ENCODE measurements at regions not wholly inside any gene's neighbourhood (a gene's known extent, or its start where the extent isn't known, plus 50 kb on each side); places are given as distances from the start of the nearest gene placed in this dataset.
A peak's percentile ranks its signal among the peaks of the same experiment; 100 is the strongest.

- H3K4me1 ChIP-seq (ENCODE audit: insufficient read depth, low read length) = peaks cover 26% of the 10 kb centered on the region
- H2AFZ ChIP-seq (ENCODE audit: low read depth, low read length) = no peak overlapping the region
- H3K36me3 ChIP-seq (ENCODE audit: insufficient read depth, low read length) = peaks cover 15% of the 10 kb centered on the region
- H3K9me3 ChIP-seq (ENCODE audit: insufficient read depth, low read length, severe bottlenecking) = no peaks in the 10 kb centered on the region
- H3K27me3 ChIP-seq (ENCODE audit: insufficient read depth, low read length, poor library complexity) = no peaks in the 10 kb centered on the region
- peak; percentile 81 for DNase-seq
- no peak for TF ChIP-seq EZH2 (IDR thresholded peaks at IDR 0.05; ENCODE audit: borderline replicate concordance, low read depth, low read length, severe bottlenecking)
- peak; percentile 64 for TF ChIP-seq CTCF (IDR thresholded peaks at IDR 0.05; ENCODE audit: borderline replicate concordance, extremely low read depth, low read length, poor library complexity, severe bottlenecking)
- ATAC-seq (ENCODE audit: insufficient read depth, low read depth) = peak; percentile 92
- H3K27ac ChIP-seq (ENCODE audit: low read length) = peak overlapping the region; percentile 62
- H3K9ac ChIP-seq (ENCODE audit: low read depth, low read length) = peak overlapping the region; percentile 31
- H3K4me3 ChIP-seq (ENCODE audit: low read depth in 1 of 2, low read length in 2 of 2) = peak overlapping the region in 1 of 2 experiments; percentile 15; a peak in 2 of 4 replicates
- peak overlapping the region; percentile 51 for H3K4me2 ChIP-seq (ENCODE audit: insufficient read depth, low read length)
- peaks cover 41% of the 10 kb centered on the region for H3K79me2 ChIP-seq (ENCODE audit: insufficient read depth, low read length)
- no peaks in the 10 kb centered on the region for H4K20me1 ChIP-seq (ENCODE audit: insufficient read depth, low read length)
These were observed 91.6 kb upstream of the RIPOR2 start for GRCh38 chr6:25027221-25027916.

GRCh38 chr6:25028328-25028727, 92.6 kb upstream of the RIPOR2 start:
- H3K79me2 ChIP-seq (ENCODE audit: insufficient read depth, low read length) = peaks cover 45% of the 10 kb centered on the region
- no peak overlapping the region for H3K9ac ChIP-seq (ENCODE audit: low read depth, low read length)
- peaks cover 27% of the 10 kb centered on the region for H3K4me1 ChIP-seq (ENCODE audit: insufficient read depth, low read length)
- H4K20me1 ChIP-seq (ENCODE audit: insufficient read depth, low read length) = no peaks in the 10 kb centered on the region
- no peaks in the 10 kb centered on the region for H3K27me3 ChIP-seq (ENCODE audit: insufficient read depth, low read length, poor library complexity)
- no peaks in the 10 kb centered on the region for H3K9me3 ChIP-seq (ENCODE audit: insufficient read depth, low read length, severe bottlenecking)
- no peak for DNase-seq
- ATAC-seq (ENCODE audit: insufficient read depth, low read depth) = no peak
- H3K4me2 ChIP-seq (ENCODE audit: insufficient read depth, low read length) = no peak overlapping the region
- no peak overlapping the region for H3K4me3 ChIP-seq (ENCODE audit: low read depth in 1 of 2, low read length in 2 of 2)
- H2AFZ ChIP-seq (ENCODE audit: low read depth, low read length) = no peak overlapping the region
- TF ChIP-seq EZH2 (IDR thresholded peaks at IDR 0.05; ENCODE audit: borderline replicate concordance, low read depth, low read length, severe bottlenecking) = no peak
- no peak for TF ChIP-seq CTCF (IDR thresholded peaks at IDR 0.05; ENCODE audit: borderline replicate concordance, extremely low read depth, low read length, poor library complexity, severe bottlenecking)
- H3K36me3 ChIP-seq (ENCODE audit: insufficient read depth, low read length) = peaks cover 14% of the 10 kb centered on the region
- 0 out of 2 replicates have a peak overlapping the region, but pooled peaks have one; percentile 62 for H3K27ac ChIP-seq (ENCODE audit: low read length)

GRCh38 chr6:25032934-25033333, 97.2 kb upstream of the RIPOR2 start:
- Histone ChIP-seq H2AFZ (ENCODE audit: low read depth, low read length) (no peak overlapping the region), H3K4me1 (ENCODE audit: insufficient read depth, low read length) (peaks cover 46% of the 10 kb centered on the region), H3K27ac (ENCODE audit: low read length) (no peak overlapping the region), H3K4me3 (ENCODE audit: low read depth in 1 of 2, low read length in 2 of 2) (no peak overlapping the region), H3K36me3 (ENCODE audit: insufficient read depth, low read length) (no peaks in the 10 kb centered on the region), H3K79me2 (ENCODE audit: insufficient read depth, low read length) (peaks cover 66% of the 10 kb centered on the region), H4K20me1 (ENCODE audit: insufficient read depth, low read length) (no peaks in the 10 kb centered on the region), H3K4me2 (ENCODE audit: insufficient read depth, low read length) (no peak overlapping the region), H3K9me3 (ENCODE audit: insufficient read depth, low read length, severe bottlenecking) (no peaks in the 10 kb centered on the region), H3K27me3 (ENCODE audit: insufficient read depth, low read length, poor library complexity) (no peaks in the 10 kb centered on the region), H3K9ac (ENCODE audit: low read depth, low read length) (no peak overlapping the region)
- TF ChIP-seq EZH2 (IDR thresholded peaks at IDR 0.05; ENCODE audit: borderline replicate concordance, low read depth, low read length, severe bottlenecking) (no peak), CTCF (IDR thresholded peaks at IDR 0.05; ENCODE audit: borderline replicate concordance, extremely low read depth, low read length, poor library complexity, severe bottlenecking) (no peak)
- DNase-seq (no peak), ATAC-seq (ENCODE audit: insufficient read depth, low read depth) (no peak)

All from DND-41 (cell line).